HepG2 (cell line): ENCODE measurements at regions not wholly inside any gene's neighbourhood (a gene's known extent, or its start where the extent isn't known, plus 50 kb on each side); places are given as distances from the start of the nearest gene placed in this dataset.

Experiments used
- ATAC-seq: fragments of 200-7000 bp; cut with Tn5 transposase; 3 replicates; pipeline ENCODE4 v1.9.1; 2020; ENCODE audit warnings: mild to moderate bottlenecking, moderate library complexity
- BruUV-seq: library from RNA; stranded (reverse); fragments of 400-500 nt; replicated peaks from 2 replicates; lab custom pipeline; 2021; lab: Mats Ljungman, UMichigan
- CTCF ChIA-PET: fragments of 300-600 bp; formaldehyde crosslinking; extraction: SDS; loops from one replicate; lab custom pipeline; 2021; ENCODE audit warnings: low total read pairs, inconsistent platforms, low intra/inter-chr PET ratio; lab: Yijun Ruan, JAX
- POLR2A ChIA-PET: fragments of 350-600 bp; sonication (Branson Sonifier 250); formaldehyde crosslinking; loops from one replicate; lab custom pipeline; 2020; ENCODE audit warnings: antibody characterized with exemption, inconsistent platforms; lab: Yijun Ruan, JAX
- DNase-seq: peaks from one replicate; pipeline ENCODE4 v3.0.0-alpha.2; 2015; ENCODE audit warnings: low spot score
- FAIRE-seq: peaks from 3 replicates; lab custom pipeline; 2011; peaks lifted over from hg19 to GRCh38; lab: Jason Lieb, UNC
- H2AFZ ChIP-seq: one replicate; pipeline ENCODE4 v1.6.1; 2011; ENCODE audit warnings: low read length, inconsistent platforms
- H3K27ac ChIP-seq: fragments of 300-600 bp; 3 replicates; pipeline ENCODE4 v1.8.0; 2011; ENCODE audit warnings: mixed run types, mild to moderate bottlenecking, mixed read lengths, low read length, inconsistent platforms; ENCODE audit not compliant: insufficient read depth; ENCODE audit errors: extremely low read length
- H3K27me3 ChIP-seq, 2 experiments: fragments of 200-600 bp in 1 of 2; 2 replicates in 1 of 2; 3 replicates in 1 of 2; pipeline versions ENCODE4 v1.6.0 to v1.8.0; 2011; ENCODE audit warnings: low read length in 2 of 2, mild to moderate bottlenecking in 2 of 2, moderate library complexity in 2 of 2, inconsistent platforms in 1 of 2; ENCODE audit not compliant: insufficient read depth in 2 of 2, control insufficient read depth in 1 of 2
- H3K36me3 ChIP-seq, 2 experiments: fragments of 200-600 bp in 1 of 2; replicated peaks in 1 of 2; 2 replicates in 1 of 2; 3 replicates in 1 of 2; pipeline versions ENCODE4 v1.5.1 to v1.8.0; 2011; ENCODE audit warnings: low read length in 2 of 2, inconsistent platforms in 1 of 2; ENCODE audit not compliant: insufficient read depth in 2 of 2, control insufficient read depth in 1 of 2
- H3K4me1 ChIP-seq: 2 replicates; pipeline ENCODE4 v1.5.1; 2012; ENCODE audit warnings: low read length, inconsistent platforms; ENCODE audit not compliant: insufficient read depth
- H3K4me2 ChIP-seq: 2 replicates; pipeline ENCODE4 v1.6.0; 2011; ENCODE audit warnings: low read depth, low read length, inconsistent platforms
- H3K4me3 ChIP-seq, 3 experiments: fragments of 200-600 bp in 1 of 3; sonication (generic), shearing (Covaris generic) in 1 of 3; replicated peaks in 1 of 3; 2 replicates each; pipeline ENCODE4 v1.5.1; 2011 to 2016; ENCODE audit warnings: low read length in 3 of 3, inconsistent platforms in 2 of 3, low read depth in 2 of 3, mild to moderate bottlenecking in 2 of 3, control low read depth in 1 of 3, mixed read lengths in 1 of 3; ENCODE audit not compliant: insufficient read depth in 1 of 3
- H3K79me2 ChIP-seq: one replicate; pipeline ENCODE4 v1.6.1; 2011; ENCODE audit warnings: low read length, inconsistent platforms; ENCODE audit not compliant: insufficient read depth
- H3K9ac ChIP-seq: 2 replicates; pipeline ENCODE4 v1.6.0; 2011; ENCODE audit warnings: mild to moderate bottlenecking, low read depth, low read length, inconsistent platforms; ENCODE audit not compliant: insufficient read depth
- H3K9me3 ChIP-seq: 2 replicates; pipeline ENCODE4 v1.5.1; 2012; ENCODE audit warnings: mild to moderate bottlenecking, low read length
- H4K20me1 ChIP-seq: 2 replicates; pipeline ENCODE4 v1.6.0; 2011; ENCODE audit warnings: inconsistent platforms, mild to moderate bottlenecking, low read length, moderate library complexity; ENCODE audit not compliant: insufficient read depth
- ARID4A ChIP-seq: sonication (generic); formaldehyde crosslinking; IDR thresholded peaks from 2 replicates; pipeline ENCODE4 v1.5.0; 2020; ENCODE audit warnings: mild to moderate bottlenecking, missing genetic modification reagents, borderline replicate concordance
- HNRNPL ChIP-seq: fragments of 200-400 bp; formaldehyde crosslinking; IDR thresholded peaks from 2 replicates; pipeline ENCODE4 v1.6.1; 2017; ENCODE audit warnings: mild to moderate bottlenecking, low read depth, low read length
- HOXA7 ChIP-seq: sonication (generic); formaldehyde crosslinking; IDR thresholded peaks from 2 replicates; pipeline ENCODE4 v1.8.1; 2022; ENCODE audit warnings: mild to moderate bottlenecking, missing genetic modification reagents, moderate library complexity
- KDM5B ChIP-seq: sonication (generic); formaldehyde crosslinking; IDR thresholded peaks from 2 replicates; pipeline ENCODE4 v1.4.0; 2020; ENCODE audit warnings: missing genetic modification reagents, mild to moderate bottlenecking, borderline replicate concordance
- PAF1 ChIP-seq: IDR thresholded peaks from 2 replicates; pipeline ENCODE4 v1.6.1; 2016; ENCODE audit warnings: missing genetic modification reagents, missing compliant biosample characterization
- SIX4 ChIP-seq: sonication (generic); formaldehyde crosslinking; IDR thresholded peaks from 2 replicates; pipeline ENCODE4 v1.4.0; 2020; ENCODE audit warnings: missing genetic modification reagents
- ZNF138 ChIP-seq: sonication (generic); formaldehyde crosslinking; IDR thresholded peaks from 2 replicates; pipeline ENCODE4 v1.5.0; 2020; ENCODE audit warnings: mild to moderate bottlenecking, low read depth, missing genetic modification reagents
- ZNF207 ChIP-seq: fragments of 450-650 bp; IDR thresholded peaks from 2 replicates; pipeline ENCODE4 v1.6.1; 2016; ENCODE audit warnings: antibody characterized with exemption, borderline replicate concordance
- ZNF343 ChIP-seq: sonication (generic); formaldehyde crosslinking; IDR thresholded peaks from 2 replicates; pipeline ENCODE4 v1.4.0; 2020; ENCODE audit warnings: mild to moderate bottlenecking, missing genetic modification reagents
- WGBS: methylation state at CpG from one replicate; pipeline ENCODE4 v1.1.6; 2017; ENCODE audit warnings: low lambda C conversion rate; 5-methylcytosine and 5-hydroxymethylcytosine counted together
- in situ Hi-C: cut with HindIII; loops from 2 replicates; pipeline ENCODE4 v1.10.0; 2017; ENCODE audit warnings: low pct_unique_long_range_greater_than_20kb; ENCODE audit not compliant: extremely low pct_ligation_motif_present
- intact Hi-C: fragments of 100-400 bp; cut with micrococcal nuclease; formaldehyde crosslinking; loops from one replicate; pipeline ENCODE4 v1.10.0; 2022; ENCODE audit not compliant: unreplicated experiment
- TF ChIP-seq, protein P1 (sequence below): sonication (generic); formaldehyde crosslinking; IDR thresholded peaks from 2 replicates; pipeline ENCODE4 v1.4.0; 2020; ENCODE audit warnings: missing genetic modification reagents, mild to moderate bottlenecking, borderline replicate concordance

- H2AFZ ChIP-seq: no peak overlapping the region
- H3K27me3 ChIP-seq: no peaks in the 10 kb centered on the region; a peak in 1 of 5 replicates
- no TSS peak for BruUV-seq
- no peaks in the 10 kb centered on the region for H3K36me3 ChIP-seq
- ATAC-seq: no peak
- TF ChIP-seq, protein P1, sequence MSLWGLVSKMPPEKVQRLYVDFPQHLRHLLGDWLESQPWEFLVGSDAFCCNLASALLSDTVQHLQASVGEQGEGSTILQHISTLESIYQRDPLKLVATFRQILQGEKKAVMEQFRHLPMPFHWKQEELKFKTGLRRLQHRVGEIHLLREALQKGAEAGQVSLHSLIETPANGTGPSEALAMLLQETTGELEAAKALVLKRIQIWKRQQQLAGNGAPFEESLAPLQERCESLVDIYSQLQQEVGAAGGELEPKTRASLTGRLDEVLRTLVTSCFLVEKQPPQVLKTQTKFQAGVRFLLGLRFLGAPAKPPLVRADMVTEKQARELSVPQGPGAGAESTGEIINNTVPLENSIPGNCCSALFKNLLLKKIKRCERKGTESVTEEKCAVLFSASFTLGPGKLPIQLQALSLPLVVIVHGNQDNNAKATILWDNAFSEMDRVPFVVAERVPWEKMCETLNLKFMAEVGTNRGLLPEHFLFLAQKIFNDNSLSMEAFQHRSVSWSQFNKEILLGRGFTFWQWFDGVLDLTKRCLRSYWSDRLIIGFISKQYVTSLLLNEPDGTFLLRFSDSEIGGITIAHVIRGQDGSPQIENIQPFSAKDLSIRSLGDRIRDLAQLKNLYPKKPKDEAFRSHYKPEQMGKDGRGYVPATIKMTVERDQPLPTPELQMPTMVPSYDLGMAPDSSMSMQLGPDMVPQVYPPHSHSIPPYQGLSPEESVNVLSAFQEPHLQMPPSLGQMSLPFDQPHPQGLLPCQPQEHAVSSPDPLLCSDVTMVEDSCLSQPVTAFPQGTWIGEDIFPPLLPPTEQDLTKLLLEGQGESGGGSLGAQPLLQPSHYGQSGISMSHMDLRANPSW (CRISPR knock-in tag): no peak
- TF ChIP-seq ARID4A (CRISPR knock-in tag) (no peak), SIX4 (CRISPR knock-in tag) (no peak), KDM5B (CRISPR knock-in tag) (no peak), ZNF138 (CRISPR knock-in tag) (no peak), ZNF343 (no peak), ZNF207 (no peak), HNRNPL (no peak), HOXA7 (CRISPR knock-in tag) (no peak), PAF1 (CRISPR knock-in tag) (no peak)
- TF ChIP-seq, all 625 proteins: peak for 0
- DNase-seq (no peak), FAIRE-seq (no peak)
- in situ Hi-C loops: no loop called here
- H3K4me2 ChIP-seq: no peak overlapping the region
- 17% methylated on average over 2 of the region's 2 CpGs for WGBS
- no peaks in the 10 kb centered on the region for H4K20me1 ChIP-seq
- H3K79me2 ChIP-seq: no peaks in the 10 kb centered on the region
- intact Hi-C loops: no loop called here
- no peak overlapping the region for H3K9ac ChIP-seq
- H3K4me1 ChIP-seq: no peaks in the 10 kb centered on the region; the same call in 1 of the 2 replicates
- peaks cover 35% of the 10 kb centered on the region for H3K9me3 ChIP-seq
- ChIA-PET POLR2A (no interaction called here), CTCF (no interaction called here)
- H3K27ac ChIP-seq: no peak overlapping the region
- H3K4me3 ChIP-seq: no peak overlapping the region
Observed at GRCh38 chr12:20259786-20260185, 108.6 kb upstream of the PDE3A start.
